GM18861 (cell line): ENCODE measurements at regions not wholly inside any gene's neighbourhood (a gene's known extent, or its start where the extent isn't known, plus 50 kb on each side); places are given as distances from the start of the nearest gene placed in this dataset.
"Not testable (repeated sequence)": the region's sequence is repeated elsewhere in the genome, so short reads cannot be mapped to it uniquely, and the experiment has no call there.

Experiments used
- ATAC-seq: cut with Tn5 transposase; IDR thresholded peaks from one replicate; pipeline ENCODE4 v1.9.1; 2021; ENCODE audit not compliant: unreplicated experiment

DNA sequence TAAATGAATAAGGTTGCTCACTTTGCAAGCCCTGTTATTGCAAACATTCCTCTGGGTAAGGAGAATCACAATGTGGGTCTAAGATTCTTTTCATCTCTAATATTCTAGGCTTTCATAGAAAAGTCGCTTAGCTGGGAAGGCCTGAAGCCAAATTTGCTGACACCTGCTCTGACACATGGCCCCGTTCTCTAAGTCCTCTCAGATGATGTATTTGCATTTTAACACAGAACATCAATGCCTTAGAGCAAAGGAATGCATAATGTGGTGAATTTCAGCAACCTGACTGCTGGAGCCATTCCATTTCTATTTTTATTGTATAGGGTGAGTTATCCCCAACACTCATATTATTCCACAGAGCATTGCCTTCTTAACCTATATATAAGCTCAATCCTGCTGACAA lies 682.1 kb upstream of the NRP1 start:
- ATAC-seq: no peak

DNA sequence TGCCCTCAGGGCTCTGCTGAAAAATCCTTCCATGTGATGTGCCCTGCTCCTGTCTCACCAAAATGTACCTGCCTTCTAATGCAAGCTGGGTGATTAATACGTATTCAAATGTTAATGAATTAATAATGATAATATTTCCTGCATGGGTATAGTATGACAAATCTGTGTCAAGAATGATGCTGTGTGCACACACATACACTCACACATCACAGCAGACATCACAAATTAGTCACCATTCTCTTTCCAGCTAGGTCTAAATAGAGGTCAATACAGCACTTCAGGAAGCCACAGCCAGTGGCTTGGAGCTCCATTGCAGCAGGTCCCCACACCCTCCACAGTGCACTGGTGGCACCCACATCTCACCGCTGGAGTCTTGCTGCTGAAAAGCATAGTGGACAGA lies 681.2 kb upstream of the NRP1 start:
- ATAC-seq: no peak

DNA sequence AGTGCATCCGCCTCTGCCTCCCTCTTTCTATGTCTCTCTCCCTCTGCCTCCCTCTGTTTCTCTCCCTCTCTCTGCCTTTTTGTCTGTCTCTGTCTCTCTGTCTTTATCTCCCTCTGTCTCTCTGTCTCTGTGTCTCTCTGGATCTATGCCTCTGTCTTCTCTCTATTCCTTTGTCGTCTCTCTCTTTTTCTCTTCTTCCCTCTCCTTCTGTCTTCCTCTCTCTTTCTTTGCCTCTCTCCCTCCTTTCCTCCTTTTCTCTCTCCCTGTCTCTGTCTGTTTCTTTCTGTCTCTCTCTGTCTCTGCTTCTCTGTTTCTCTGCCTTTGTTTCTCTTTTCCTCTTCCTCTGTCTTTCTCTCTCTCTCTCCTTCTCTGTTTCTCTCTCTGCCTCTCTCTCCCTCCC lies 678.8 kb upstream of the NRP1 start:
- ATAC-seq: no peak

DNA sequence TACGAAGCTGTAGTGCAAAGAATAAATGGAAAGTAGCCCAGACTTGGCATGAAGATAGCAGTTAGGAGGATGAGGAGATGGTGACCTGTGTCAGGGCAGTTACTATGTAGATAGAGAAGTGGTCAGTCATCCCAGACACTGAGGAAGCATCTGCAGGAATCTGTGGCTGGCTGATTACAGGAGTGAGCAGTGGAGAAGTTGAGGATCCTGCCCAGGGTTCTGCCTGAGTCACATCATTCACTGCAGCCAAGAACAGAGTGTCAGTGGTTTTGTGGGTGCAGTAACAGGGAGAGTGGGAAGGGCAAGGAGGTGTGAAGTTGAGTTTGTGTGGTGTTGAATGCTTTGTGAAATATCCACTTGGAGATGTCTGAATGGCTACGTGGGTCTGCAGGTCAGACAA lies 676.4 kb upstream of the NRP1 start:
- ATAC-seq: no peak

DNA sequence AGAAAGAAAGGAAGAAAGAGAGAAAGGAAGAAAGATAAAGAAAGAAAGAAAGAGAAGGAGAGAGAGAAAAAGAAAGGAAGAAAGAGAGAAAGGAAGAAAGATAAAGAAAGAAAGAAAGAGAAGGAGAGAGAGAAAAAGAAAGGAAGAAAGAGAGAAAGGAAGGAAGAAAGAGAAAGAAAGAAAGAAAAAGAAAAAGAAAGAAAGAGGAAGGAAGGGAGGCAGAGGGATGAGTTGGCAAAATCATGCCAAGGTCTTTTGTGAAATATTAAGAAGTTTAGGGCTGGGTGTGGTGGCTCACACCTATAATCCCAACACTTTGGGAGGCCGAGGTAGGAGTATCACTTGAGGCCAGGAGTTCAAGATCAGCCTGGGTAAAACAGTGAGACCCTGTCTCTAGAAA lies 675.8 kb upstream of the NRP1 start:
- not testable (repeated sequence) for ATAC-seq

DNA sequence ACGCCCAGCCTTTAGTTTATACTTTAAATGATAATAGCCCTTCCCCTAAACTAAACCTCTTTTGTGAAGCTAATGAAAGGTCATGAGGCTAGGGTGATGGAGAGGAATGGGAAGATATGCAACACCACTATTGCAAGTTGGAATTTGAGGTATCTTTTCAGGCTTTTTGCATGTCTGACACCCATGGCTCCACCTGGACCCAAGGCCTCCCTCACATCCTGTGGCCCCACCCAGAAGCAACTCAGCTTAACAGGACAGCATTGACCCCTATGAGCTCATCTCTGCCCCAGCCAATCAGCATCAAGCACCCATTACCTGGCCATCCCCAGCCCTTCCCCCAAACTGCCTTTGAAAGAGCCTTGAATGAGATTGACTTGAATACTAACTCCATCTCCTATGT lies 674.2 kb upstream of the NRP1 start:
- no peak for ATAC-seq

DNA sequence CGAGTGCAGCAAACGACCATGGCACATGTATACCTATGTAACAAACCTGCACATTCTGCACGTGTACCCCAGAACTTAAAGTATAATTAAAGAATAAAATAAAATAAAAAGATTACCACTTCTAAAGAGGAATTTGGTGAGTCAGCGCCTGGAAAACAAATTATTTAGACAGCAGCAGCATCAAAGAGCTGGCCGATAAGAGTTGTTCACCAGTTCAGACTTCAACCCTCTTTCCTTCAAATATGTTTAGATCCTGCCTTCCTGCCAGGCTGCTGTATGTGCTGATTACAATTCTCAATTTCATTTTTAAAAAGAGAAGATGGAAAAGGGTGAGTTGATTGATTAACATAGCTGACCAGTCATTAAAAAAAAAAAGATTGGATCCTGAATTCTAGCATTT lies 672.0 kb upstream of the NRP1 start:
- no peak for ATAC-seq

DNA sequence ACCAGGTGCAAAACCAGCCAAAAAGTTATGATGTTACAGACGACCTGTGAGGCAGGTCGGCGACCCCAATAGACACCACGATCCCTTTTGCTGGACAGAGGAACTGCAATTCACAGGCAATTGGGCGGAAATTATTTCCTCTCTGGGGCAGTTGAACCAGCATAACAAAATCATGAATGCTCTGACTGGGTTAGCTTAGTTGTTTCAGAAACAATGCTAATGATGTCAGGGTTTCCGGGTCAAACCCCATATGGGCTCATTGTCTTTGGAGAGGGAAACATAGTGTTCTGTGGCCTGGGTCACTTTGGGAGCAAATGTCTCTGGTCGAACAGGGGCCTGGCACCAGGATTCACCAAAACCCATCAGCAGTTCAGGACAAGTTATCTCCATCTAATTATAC lies 669.1 kb upstream of the NRP1 start:
- ATAC-seq: no peak

DNA sequence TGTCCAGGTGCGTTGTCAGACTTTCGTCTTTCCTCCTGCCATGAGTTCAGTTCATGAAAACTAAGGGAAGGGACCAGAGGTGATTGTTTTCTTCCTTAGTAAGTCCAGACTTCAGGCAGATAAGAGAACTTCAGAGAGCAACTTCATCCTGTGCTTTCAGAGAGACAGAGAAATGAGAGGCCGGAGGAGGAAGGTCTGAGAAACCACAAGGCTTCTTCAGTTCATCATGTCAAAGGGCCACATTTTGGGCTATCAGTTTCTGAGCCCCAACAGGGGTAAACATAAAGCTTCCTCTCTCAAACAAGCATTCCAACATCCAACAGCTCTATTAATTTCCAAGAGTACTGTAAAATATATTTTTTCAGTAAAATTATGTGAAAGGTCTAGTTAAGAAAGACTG lies 668.4 kb upstream of the NRP1 start:
- ATAC-seq: no peak

DNA sequence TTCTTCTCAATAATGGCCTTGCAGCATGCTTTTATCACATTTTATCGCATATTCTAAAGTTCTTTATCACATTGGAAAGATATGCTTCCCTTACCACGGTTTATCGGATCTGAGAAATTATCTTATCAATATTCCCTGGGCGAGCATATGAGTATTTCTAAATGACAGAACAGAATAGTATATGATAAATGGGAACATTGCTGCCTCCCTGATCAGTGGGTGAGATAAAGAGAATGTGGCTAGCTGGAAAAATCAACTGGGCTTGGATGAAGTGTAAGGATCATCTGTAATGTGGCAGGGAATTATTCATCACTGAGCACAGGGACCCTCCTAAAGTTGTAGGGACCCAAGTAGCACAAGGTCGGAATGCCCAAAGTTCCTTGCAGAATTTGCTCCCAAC lies 667.4 kb upstream of the NRP1 start:
- no peak for ATAC-seq

DNA sequence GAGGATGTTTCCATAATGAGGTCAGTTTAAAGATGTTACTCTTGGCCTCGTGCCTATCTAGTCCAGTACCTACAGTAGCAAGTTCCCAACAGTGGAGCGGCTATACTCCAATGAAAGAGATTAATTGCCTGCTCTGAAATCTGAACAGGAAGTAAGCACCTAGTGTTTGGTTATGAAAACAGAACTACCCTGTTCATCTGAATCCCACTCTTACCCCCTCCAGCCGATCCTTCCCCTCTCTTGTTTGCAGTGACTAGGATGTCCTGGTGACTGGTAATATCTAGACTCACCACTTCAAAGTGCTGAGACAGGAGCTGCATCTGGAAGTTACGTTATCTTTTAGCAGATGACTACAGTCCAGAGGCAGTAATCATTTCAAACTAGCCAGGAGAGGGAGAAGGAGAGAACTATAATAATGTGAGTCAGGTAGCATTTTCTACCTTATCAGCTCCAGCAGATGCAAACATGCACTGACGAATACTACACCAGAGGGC lies 666.7 kb upstream of the NRP1 start:
- ATAC-seq: no peak

DNA sequence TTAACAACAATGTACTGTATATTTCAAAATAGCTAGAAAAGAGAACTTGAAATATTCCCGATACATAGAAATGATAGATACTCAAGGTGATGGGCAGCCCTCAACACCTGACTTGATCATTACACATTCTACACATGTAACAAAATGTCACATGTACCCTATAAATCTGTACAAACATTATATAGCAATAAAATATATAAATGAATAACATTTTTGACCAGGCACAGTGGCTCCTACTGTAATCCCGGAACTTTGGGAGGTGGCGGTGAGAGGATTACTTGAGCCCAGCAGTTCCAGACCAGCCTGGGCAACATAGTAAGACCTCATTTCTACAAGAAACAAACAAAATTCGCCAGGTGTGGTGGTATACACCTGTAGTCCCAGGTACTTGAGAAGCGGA lies 659.5 kb upstream of the NRP1 start:
- ATAC-seq: no peak

DNA sequence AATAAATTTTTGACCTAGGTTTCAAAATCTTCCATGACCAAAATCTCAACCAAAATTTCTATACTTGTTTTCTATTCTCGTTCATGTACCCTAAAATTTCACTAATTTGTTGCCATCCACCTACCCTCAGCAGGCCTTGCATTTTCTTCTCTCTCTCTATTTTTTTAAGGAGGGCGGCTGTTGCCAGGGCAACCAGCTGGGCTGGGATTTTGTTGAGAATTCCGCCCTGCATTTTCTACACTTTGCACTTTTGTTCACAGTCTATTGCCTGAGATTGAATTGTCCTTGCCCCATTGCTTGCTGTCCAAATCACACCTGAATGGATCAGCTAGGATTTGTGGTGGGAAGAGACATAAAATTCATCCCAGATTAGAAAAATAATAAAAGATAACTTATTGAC lies 657.5 kb upstream of the NRP1 start:
- ATAC-seq: no peak

DNA sequence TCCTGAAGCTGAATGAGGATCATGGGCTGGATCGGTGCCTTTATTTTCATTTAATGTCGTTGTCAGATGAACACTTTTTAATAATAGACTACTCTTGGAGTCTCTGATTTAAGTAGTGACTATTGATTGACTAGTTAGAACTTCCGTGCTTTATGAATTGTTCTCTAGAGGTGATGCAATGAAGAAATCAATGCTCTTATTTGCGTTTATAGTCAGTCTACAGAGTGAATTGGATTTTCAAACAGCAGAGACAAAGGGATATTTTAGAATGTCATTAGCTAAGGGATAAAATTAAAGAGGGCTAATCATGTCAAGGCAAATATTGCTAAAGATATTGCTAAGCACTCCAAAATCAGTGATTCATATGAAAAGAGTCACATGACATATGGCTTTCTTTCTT lies 652.0 kb upstream of the NRP1 start:
- ATAC-seq: no peak

DNA sequence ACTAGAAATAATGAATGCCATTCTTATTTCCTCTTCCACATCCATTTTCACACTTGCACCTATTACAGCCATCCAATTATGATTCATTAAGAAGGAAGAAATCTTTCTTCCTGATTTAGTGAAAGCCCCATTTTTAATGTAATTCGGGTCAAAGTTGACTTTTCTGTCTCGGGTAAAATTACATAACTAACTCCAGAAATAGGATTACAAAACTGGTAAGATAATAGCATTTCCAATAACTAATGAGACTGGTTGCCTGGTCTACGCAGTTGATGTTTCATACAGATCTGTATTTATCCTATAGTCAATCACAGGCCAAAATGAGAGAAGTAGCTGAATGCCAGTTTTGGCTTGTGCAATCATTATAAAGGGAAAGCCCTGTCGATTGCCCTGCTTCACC lies 651.5 kb upstream of the NRP1 start:
- no peak for ATAC-seq

DNA sequence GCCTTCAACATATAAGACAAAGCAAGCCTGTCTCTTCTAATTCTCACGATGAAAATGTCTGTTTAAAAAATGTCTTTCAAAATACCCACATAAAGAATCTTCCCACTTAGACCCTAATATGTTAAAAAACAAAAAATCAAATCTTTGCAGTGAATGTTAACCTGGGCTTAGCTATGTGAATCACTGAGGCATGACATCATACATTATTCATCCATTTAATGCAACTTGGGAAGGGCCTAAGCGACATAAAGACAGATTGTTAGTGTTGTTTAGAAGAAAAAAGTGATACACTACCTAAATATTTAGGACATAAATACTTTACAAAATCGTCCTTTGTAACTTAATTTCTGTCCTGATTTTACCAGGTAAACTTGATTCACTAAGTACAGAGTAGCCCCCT lies 648.5 kb upstream of the NRP1 start:
- no peak for ATAC-seq

DNA sequence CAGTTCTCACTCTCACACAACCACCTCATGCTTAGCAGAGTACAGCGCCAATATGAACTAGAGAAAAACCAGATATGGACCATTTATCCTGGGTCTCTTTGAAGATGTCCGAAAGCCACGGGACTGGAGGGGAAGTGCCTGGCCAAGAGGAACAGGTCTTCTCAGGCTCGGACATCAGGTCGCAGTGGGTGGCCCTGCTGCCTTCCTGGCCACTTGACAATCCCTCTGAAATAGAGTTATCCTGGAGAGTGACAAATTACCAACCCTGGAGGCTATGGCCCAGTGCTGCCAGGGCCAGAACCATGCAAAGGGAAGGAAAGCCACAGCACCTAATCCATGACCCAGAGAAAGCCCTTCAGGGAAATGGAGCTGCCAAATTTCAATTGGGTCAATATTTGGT lies 646.8 kb upstream of the NRP1 start:
- ATAC-seq: no peak

DNA sequence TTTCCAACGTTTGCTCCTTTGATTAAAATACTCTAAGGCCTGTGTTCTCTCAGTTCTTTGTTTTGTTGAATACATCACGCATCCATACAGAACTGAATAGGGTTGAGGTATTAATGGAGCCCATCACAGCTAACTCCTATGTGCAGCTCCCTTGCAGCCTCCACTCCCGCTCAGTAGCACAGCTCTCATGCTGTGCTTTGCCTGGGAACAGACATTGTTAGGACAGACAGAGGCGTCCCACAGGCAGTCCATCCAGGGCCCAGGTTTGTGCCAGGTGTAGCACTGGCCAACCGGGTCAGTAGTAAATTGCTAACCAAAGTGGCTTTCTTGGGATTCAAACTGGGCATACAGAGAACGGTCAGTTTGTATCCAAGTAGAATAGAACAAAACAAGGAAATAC lies 644.7 kb upstream of the NRP1 start:
- no peak for ATAC-seq

DNA sequence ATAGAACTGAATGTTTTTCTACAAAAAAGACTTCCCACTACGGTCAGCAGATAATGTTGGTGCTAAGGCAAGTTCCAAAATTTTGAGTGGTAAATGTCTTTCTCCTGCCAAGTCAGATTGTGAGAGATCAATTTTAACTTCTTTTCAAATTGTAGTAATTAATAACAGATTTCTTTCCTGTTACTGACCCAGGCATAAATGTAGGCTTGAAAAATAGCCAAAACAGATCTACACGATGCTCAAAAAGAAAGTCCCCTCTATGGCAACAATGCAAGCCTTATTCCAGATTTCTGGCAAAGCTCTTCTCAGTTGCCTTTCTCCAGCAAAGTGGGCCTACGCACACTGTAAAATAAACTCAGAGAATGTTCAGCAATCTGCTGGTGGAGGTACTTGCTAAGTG lies 641.0 kb upstream of the NRP1 start:
- ATAC-seq: no peak

DNA sequence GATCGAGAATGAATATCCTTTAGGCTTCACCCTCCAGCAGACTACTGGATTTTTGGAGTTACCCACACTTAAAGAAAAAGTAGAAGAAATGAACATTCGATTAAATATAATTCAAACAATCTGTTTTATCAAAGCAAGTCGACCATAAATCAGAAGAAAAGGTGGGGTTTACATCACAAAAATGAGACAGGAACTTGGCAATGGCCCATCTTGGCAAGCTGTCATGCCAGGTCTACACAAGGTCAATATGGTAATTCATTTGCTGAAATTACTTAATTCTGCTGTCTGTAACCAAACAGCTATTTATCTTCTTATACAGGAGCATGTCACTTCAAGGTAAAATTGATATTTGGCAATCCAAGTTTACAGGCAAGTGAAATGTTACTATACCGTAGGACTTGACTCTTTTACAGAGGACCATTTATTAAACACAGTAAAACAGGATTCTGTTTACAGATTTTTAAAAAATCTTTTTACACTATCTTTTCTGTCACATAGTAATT lies 640.6 kb upstream of the NRP1 start:
- ATAC-seq: no peak

DNA sequence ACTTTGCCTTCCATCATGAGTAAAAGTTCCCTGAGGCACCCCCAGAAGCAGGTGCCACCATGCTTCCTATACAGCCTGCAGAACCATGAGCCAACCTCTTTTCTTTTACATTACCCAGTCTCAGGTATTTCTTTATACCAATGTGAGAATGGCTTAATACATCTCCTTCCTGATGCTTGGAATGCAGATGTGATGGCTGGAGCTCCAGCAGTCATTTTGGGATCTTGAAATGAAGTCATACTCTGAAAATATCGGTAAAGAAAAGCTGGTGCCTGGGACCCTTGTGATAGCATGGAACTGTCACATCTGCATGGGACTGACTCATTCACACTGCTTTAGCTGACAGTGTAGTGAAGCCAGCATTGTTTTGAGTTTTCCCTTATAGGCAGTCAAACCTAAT lies 634.5 kb upstream of the NRP1 start:
- no peak for ATAC-seq

DNA sequence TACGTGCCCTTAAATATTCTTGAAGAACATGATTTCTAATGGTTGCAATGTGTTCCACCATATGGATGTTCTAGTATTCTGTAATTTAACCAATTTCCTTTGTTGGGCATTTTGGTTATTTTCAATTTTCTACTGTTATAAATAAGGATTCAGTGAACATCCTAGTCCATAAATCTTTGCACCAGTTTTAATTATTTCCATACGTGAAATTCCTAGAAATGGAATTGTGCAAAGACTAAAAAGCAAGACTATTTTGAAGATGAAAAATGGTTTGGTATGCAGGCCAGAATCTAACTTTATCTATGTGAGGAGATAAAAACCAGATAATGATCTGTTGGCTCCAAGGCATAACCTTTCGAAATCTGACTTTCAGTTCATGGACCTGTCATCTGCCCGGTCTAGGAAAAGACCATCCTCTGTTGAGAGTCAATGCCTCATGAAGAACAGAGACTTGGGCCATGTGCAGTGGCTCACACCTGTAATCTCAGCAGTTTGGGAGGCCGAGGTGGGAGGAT lies 633.2 kb upstream of the NRP1 start:
- no peak for ATAC-seq

DNA sequence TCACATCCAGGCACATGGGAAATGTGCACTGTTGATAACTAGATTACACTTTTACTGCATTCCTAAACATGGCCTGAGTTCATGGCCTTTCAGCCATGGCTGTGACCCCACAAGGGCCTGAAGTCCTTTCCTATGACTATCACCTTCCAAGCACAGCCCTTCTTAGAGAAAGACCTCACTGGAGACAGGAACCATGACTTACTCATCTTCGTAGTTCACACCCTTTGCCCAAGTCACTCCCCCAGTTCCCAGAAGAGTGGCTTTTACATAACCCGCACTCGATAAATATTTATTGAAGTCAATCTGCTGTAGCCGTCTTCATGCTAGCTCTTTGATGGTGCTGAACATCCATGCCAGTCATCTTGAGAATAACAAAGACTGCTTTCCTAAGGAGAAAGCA lies 632.5 kb upstream of the NRP1 start:
- ATAC-seq: no peak
